ENCODE measurements at regions not wholly inside any gene's neighbourhood (a gene's known extent, or its start where the extent isn't known, plus 50 kb on each side); places are given as distances from the start of the nearest gene placed in this dataset.

DNA sequence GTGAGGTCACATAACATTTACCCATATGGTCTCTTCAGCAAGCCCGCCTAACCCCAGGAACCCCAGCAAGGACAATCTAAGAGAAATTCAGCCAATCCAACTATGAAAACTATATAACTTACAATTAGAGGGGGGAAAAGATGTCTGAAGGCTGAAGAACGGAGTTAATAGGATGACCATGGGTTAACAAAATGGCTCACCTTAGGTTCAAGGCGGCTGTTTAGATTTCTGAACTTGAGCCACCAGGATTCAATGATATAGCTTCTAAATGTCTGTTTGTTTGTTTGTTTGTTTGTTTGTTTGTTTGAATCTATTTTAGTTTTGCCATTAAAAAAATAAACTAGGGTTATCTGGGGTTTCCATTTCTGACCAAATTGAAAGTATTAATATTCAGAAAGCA lies 109.8 kb upstream of the ZC3H12C start:
- no peak for FAIRE-seq
- DNase-seq (ENCODE audit: insufficient read length, low spot score), result no peak
- no peak for TF ChIP-seq SPI1 (IDR thresholded peaks at IDR 0.05; ENCODE audit: low read depth, low read length)
- TF ChIP-seq POLR2AphosphoS5 (IDR thresholded peaks at IDR 0.05; ENCODE audit: low read depth, low read length), result no peak
- TF ChIP-seq TAF1 (IDR thresholded peaks at IDR 0.05; ENCODE audit: low read depth, low read length), result no peak

DNA sequence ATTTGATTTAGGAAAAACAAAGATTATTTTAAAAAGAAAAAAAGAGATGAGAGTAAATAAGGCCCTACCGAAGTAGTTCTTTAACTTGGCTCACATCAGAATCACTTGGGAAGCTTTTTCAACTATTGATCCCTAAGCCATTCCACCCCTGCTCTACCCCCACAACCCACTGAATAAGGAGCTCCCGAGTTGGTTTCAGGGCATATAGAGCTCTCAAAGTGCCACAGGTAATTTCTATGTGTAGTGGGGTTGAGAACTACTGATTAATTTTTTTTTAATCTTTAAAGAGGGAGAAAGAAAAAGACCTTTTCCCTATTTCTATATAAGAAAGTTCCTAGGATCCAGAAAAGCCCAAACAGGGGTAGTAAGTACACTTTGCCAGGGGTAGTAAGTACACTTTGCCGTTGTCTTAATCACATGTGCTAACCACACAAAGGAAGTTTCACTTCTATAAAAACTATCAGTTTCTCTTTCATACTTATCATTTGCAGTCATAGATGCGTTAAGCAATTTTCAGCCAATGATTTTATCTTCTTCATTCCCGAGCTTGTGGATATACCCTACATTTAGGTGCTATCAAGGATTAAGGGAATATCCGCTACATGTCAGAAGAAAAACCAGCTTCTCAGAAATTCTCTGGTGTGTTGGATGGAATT lies 108.4 kb upstream of the ZC3H12C start:
- FAIRE-seq (peak; percentile 40), DNase-seq (ENCODE audit: insufficient read length, low spot score) (no peak)
- TF ChIP-seq SPI1 (IDR thresholded peaks at IDR 0.05; ENCODE audit: low read depth, low read length) (peak; percentile 90), POLR2AphosphoS5 (IDR thresholded peaks at IDR 0.05; ENCODE audit: low read depth, low read length) (no peak)

DNA sequence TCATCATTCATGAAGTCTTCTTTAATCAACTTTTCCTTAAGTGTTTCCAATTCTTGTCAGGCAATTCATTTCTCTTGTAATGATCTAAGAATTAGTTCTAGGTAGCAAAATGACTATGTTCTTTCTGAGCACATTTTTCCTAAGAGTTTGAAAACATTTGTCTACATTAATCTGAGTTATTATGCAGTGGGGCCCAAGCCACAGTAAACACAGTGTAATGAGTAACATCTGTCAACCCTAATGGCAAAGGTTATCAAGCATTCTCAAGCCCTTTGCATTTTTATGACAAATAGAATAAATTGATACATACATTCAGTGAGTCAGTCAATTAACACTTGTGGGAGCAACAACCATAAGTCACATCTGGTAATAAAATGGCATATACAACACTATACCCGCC lies 106.7 kb upstream of the ZC3H12C start:
- no peak for DNase-seq (ENCODE audit: insufficient read length, low spot score)
- FAIRE-seq, result peak; percentile 57
- TF ChIP-seq SPI1 (IDR thresholded peaks at IDR 0.05; ENCODE audit: low read depth, low read length) (no peak), POLR2A (IDR thresholded peaks at IDR 0.05; ENCODE audit: low read depth, low read length) (no peak), POU2F2 (IDR thresholded peaks at IDR 0.05; ENCODE audit: low read depth, low read length) (no peak), PAX5 (IDR thresholded peaks at IDR 0.05; ENCODE audit: insufficient read depth, low read length, severe bottlenecking) (no peak), POLR2AphosphoS5 (IDR thresholded peaks at IDR 0.05; ENCODE audit: low read depth, low read length) (no peak), TAF1 (IDR thresholded peaks at IDR 0.05; ENCODE audit: low read depth, low read length) (no peak)

DNA sequence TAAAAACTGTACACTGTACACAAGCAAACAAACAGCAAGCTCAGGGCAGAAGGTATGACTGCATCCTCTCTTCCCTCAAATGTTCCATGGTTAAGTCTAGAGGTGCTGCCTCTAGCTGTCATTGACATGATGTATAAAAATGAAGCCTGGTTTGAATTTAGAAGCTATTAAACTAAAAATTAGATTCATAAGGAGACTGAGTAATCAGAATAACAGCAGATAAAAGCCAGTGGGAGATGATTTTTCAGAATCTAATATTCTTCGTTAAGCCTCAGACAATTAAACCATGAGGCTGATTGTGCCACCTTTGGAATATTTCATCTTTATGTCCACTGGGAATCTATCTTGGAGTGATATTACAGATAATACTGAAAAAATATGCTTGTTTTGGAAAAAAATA lies 101.4 kb upstream of the ZC3H12C start:
- FAIRE-seq (no peak), DNase-seq (ENCODE audit: insufficient read length, low spot score) (no peak)
- TF ChIP-seq TAF1 (IDR thresholded peaks at IDR 0.05; ENCODE audit: low read depth, low read length), result no peak
- TF ChIP-seq PAX5 (IDR thresholded peaks at IDR 0.05; ENCODE audit: insufficient read depth, low read length, severe bottlenecking), result no peak
- TF ChIP-seq POLR2AphosphoS5 (IDR thresholded peaks at IDR 0.05; ENCODE audit: low read depth, low read length), result no peak
- no peak for TF ChIP-seq POU2F2 (IDR thresholded peaks at IDR 0.05; ENCODE audit: low read depth, low read length)
- no peak for TF ChIP-seq POLR2A (IDR thresholded peaks at IDR 0.05; ENCODE audit: low read depth, low read length)
- TF ChIP-seq SPI1 (IDR thresholded peaks at IDR 0.05; ENCODE audit: low read depth, low read length), result no peak

DNA sequence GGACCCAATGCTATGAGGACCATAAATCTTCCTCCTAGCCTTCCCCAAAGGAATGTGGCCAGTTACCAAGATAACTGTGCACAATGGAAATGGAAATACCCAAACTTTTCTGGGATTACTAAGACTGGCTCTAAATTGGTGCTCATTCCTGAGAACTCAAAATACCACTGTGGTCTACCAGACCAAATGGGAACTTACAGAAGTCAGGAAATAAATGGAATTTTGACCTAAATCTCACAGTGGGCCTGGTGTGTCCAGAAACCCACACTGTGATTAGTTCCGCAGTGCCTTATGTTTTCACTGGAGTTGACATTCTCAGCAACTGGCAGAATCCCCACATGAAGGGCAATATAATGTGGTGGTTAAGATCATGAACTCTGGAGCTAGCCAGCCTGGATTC lies 99.4 kb upstream of the ZC3H12C start:
- no peak for DNase-seq (ENCODE audit: insufficient read length, low spot score)
- FAIRE-seq, result peak; percentile 81
- TF ChIP-seq POLR2A (IDR thresholded peaks at IDR 0.05; ENCODE audit: low read depth, low read length) (no peak), POU2F2 (IDR thresholded peaks at IDR 0.05; ENCODE audit: low read depth, low read length) (no peak), SPI1 (IDR thresholded peaks at IDR 0.05; ENCODE audit: low read depth, low read length) (no peak)

DNA sequence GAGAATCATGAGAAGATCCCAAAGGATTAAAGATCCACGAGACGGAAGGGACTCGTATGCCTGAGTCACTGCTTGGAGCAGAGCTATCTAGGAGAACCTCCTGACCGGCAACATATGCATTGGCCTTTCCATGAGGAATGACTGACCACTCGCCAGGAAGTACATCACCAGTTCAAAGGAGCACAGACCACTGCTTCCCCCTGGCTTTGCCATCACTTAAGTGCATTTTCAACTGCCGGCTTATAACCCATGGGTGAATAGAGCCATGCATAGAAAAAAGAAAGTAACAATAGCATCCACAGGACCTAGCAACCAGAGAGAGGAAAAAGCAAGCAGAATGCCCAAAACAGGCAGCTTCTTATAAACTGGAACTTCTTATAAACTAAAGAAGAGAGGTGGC lies 98.3 kb upstream of the ZC3H12C start:
- FAIRE-seq, result no peak
- TF ChIP-seq POLR2A (IDR thresholded peaks at IDR 0.05; ENCODE audit: low read depth, low read length) (no peak), POLR2AphosphoS5 (IDR thresholded peaks at IDR 0.05; ENCODE audit: low read depth, low read length) (no peak), SPI1 (IDR thresholded peaks at IDR 0.05; ENCODE audit: low read depth, low read length) (no peak), PAX5 (IDR thresholded peaks at IDR 0.05; ENCODE audit: insufficient read depth, low read length, severe bottlenecking) (no peak), POU2F2 (IDR thresholded peaks at IDR 0.05; ENCODE audit: low read depth, low read length) (no peak), TAF1 (IDR thresholded peaks at IDR 0.05; ENCODE audit: low read depth, low read length) (no peak)

DNA sequence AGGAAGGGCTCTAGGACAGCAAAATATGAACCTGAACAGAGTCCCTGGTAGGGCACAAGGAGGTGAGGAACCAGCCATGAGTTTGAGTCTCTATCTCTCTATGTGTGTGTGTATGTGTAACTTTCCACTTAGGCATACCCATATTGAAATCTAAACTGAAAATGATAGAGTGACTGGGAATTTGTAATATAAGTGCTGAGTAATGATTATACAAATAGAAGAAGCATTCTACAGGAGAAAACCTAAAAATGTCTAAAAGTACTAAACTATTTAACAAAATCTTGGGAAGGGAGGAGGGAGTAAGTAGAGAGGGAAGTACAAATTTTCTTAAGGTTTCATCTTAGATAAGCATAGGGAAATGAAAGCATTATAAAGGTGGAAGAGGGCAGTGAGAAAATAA lies 97.1 kb upstream of the ZC3H12C start:
- DNase-seq (ENCODE audit: insufficient read length, low spot score) (no peak), FAIRE-seq (no peak)
- no peak for TF ChIP-seq TAF1 (IDR thresholded peaks at IDR 0.05; ENCODE audit: low read depth, low read length)
- TF ChIP-seq SPI1 (IDR thresholded peaks at IDR 0.05; ENCODE audit: low read depth, low read length), result no peak
- no peak for TF ChIP-seq POLR2AphosphoS5 (IDR thresholded peaks at IDR 0.05; ENCODE audit: low read depth, low read length)
- no peak for TF ChIP-seq PAX5 (IDR thresholded peaks at IDR 0.05; ENCODE audit: insufficient read depth, low read length, severe bottlenecking)
- no peak for TF ChIP-seq POLR2A (IDR thresholded peaks at IDR 0.05; ENCODE audit: low read depth, low read length)
- no peak for TF ChIP-seq POU2F2 (IDR thresholded peaks at IDR 0.05; ENCODE audit: low read depth, low read length)

More for the DNA sequence above, 98.3 kb upstream of the ZC3H12C start:
- no peak for DNase-seq (ENCODE audit: insufficient read length, low spot score)

DNA sequence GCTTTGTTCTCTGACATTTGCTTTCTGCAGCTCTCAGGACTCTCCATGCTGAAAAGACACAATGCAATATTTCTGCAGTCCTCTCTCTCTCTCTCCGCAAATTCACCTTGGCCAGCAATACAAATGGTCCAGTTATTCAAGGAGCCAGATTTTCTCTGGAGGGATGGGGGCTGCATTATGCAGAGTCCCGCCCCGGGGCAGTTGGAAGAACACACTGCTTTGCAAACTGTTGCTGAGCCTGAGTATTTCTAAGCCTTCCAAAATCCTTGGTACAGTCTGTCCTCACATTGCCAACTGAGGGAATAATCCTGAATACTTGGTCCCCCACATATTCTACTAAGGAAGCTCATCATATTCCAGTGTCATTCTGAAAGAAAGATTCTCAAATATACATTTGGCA lies 94.3 kb upstream of the ZC3H12C start:
- no peak for DNase-seq (ENCODE audit: insufficient read length, low spot score)
- no peak for TF ChIP-seq PAX5 (IDR thresholded peaks at IDR 0.05; ENCODE audit: insufficient read depth, low read length, severe bottlenecking)
- TF ChIP-seq POLR2AphosphoS5 (IDR thresholded peaks at IDR 0.05; ENCODE audit: low read depth, low read length), result no peak
- no peak for TF ChIP-seq SPI1 (IDR thresholded peaks at IDR 0.05; ENCODE audit: low read depth, low read length)
- no peak for TF ChIP-seq POU2F2 (IDR thresholded peaks at IDR 0.05; ENCODE audit: low read depth, low read length)
- TF ChIP-seq TAF1 (IDR thresholded peaks at IDR 0.05; ENCODE audit: low read depth, low read length), result no peak
- no peak for TF ChIP-seq POLR2A (IDR thresholded peaks at IDR 0.05; ENCODE audit: low read depth, low read length)
- no peak for FAIRE-seq

DNA sequence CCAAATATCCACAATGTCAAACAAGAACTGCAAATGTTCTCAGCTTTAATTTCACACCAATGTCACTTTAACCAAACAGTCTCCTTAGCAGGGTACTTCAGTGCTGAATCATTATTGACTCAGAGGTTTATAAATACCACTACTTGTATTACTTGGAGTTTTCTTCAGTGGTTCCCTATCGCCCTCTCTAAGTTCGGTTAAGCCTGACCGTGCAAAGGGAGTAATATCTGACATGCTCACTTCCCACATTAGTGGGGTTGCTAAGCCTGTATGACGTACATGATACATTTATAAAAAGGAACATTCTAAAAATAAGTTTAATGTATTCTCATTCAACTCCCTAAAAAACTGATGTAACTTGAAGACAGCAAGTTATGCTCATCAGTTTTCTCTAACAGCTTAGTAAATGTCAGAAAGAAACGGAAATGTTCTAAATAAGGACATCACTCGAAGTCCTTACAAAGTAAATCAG lies 93.1 kb upstream of the ZC3H12C start:
- DNase-seq (ENCODE audit: insufficient read length, low spot score), result peak; percentile 24
- peak; percentile 67; the same call in 1 of the 2 replicates for TF ChIP-seq POU2F2 (IDR thresholded peaks at IDR 0.05; ENCODE audit: low read depth, low read length)
- TF ChIP-seq POLR2A (IDR thresholded peaks at IDR 0.05; ENCODE audit: low read depth, low read length), result no peak
- peak; percentile 92 for TF ChIP-seq SPI1 (IDR thresholded peaks at IDR 0.05; ENCODE audit: low read depth, low read length)
- TF ChIP-seq PAX5 (IDR thresholded peaks at IDR 0.05; ENCODE audit: insufficient read depth, low read length, severe bottlenecking), result peak; percentile 50
- peak; percentile 83 for FAIRE-seq

DNA sequence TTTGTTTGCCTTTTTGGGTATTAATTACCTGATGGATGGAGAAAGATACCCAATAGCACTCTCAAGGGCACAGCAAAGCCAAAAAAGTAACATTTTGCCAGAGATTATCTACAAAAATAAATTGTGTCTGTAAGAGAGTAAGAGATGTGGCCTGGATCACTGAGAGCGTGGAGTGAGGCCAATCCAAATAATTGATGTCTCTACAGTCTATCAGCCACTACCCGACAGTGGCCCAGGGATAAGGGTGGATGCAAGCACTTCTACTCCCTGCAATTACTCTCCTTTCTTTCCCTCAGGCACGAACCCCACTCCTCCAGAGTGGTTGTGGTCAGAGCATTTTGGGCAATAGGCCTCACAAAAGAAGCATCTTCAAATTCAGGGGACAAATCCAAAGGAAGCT lies 92.3 kb upstream of the ZC3H12C start:
- DNase-seq (ENCODE audit: insufficient read length, low spot score) (no peak), FAIRE-seq (no peak)
- no peak for TF ChIP-seq POLR2AphosphoS5 (IDR thresholded peaks at IDR 0.05; ENCODE audit: low read depth, low read length)
- TF ChIP-seq TAF1 (IDR thresholded peaks at IDR 0.05; ENCODE audit: low read depth, low read length), result no peak
- no peak for TF ChIP-seq POLR2A (IDR thresholded peaks at IDR 0.05; ENCODE audit: low read depth, low read length)
- TF ChIP-seq PAX5 (IDR thresholded peaks at IDR 0.05; ENCODE audit: insufficient read depth, low read length, severe bottlenecking), result no peak
- no peak for TF ChIP-seq SPI1 (IDR thresholded peaks at IDR 0.05; ENCODE audit: low read depth, low read length)
- no peak for TF ChIP-seq POU2F2 (IDR thresholded peaks at IDR 0.05; ENCODE audit: low read depth, low read length)
